Lung microvascular endothelial cell (primary cell): ENCODE measurements at regions not wholly inside any gene's neighbourhood (a gene's known extent, or its start where the extent isn't known, plus 50 kb on each side); places are given as distances from the start of the nearest gene placed in this dataset.
"Not testable (repeated sequence)": the region's sequence is repeated elsewhere in the genome, so short reads cannot be mapped to it uniquely, and the experiment has no call there.

Experiments used
- DNase-seq, 2 donors: peaks; one replicate each; pipeline versions ENCODE4 v3.0.0 to v3.0.0-alpha.2; 2010; ENCODE audit warnings: low read depth in 2 of 2

DNA sequence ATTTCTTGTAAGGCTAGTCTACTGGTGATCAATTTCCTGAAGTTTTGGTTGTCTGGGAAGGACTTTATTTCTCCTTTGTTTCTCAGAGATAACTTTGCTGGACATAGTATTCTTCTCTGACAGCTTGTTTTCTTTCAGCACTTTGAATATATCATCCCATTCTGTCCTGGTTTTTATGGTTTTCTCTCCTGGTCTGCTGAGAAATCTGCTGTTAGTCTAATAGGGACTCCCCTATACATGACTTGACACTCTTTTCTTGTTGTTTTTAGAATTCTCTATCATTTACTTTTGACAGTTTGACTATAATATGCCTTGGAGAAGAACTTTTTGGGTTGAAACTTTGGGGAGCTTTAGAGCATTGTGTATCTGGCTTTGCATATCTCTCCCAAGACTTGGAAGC lies 112.5 kb downstream of the PRL start:
- DNase-seq = no peak

DNA sequence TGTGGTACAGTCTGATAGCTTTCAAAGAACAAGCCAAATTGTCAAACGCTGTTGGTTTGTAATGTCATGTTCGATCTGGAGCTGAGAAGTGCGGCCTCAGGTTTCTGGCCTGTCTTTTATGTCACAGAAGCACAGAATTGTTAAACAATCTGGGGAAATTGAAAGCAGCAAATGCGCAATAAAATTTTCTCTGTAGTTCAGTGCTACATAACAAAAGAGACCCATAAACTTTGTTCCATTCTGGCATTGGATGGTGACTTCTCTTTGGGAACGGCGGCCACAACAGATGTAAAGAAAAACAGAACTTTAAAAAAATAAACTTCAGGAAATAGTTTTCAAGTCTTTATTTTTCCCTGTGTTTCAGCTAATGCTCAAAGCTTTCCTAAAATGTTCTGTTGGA lies 106.9 kb downstream of the PRL start:
- DNase-seq = peak in 1 of 2 donors; percentile 76

DNA sequence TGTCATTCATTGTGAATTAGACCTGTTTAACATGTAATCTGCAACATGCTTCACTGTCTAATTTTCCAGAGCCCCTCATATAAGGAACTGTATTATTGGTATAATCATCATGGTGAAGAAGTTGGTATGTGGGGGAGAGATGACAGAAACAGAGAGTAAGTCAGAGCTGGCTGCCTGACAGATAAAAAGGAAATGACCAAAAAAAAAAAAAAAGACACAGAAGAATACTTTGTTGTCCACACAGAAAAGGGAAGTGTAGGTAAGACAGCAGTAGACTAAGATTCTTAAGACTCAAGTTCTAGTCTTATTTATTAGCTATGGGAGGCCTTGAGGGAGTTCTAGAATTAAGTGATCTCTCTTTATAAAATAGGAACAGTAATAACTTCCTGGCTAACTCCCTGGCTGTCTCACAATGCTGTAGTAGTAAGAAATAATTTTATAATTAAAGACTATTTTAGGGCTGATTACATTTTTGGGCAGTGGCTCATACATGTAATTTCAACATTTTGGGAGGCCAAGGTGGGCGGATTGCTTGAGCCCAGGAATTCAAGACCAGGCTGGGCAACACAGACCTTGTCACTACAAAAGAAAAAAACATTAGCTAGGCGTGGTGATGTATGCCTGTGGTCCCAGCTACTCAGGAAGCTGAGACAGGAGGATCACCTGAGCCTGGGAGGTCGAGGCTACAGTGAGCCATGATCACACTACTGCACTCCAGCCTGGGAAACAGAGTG lies 102.5 kb downstream of the PRL start:
- peak in 1 of 2 donors; percentile 7 for DNase-seq

- no peak for DNase-seq
Measured at GRCh38 chr6:22199771-22200170, 97.1 kb downstream of the PRL start.

DNA sequence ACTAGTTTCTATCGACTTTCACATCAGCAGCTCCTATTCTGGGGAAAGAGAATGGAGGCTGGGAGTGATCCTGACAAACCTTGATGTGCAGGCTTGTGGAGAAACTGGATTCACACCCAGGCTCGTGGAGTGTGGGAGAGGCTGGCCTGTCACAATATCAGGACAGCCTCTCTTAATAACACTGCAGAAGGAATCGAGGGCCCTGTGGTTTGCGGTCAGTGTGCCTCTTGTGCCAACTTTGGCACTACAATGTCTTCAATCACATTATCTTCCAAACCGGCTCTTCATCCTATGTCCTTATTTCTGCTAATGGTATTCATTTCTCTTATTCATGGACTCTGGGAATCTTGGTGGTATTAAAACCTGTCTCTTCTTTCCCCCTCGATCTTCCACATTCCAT lies 92.7 kb downstream of the PRL start:
- DNase-seq = no peak

- DNase-seq = peak in 1 of 2 donors; percentile 75
Measured at GRCh38 chr6:22205266-22205665, 91.6 kb downstream of the PRL start.

GRCh38 chr6:22206106-22206505 lies 90.7 kb downstream of the PRL start:
- no peak for DNase-seq

DNA sequence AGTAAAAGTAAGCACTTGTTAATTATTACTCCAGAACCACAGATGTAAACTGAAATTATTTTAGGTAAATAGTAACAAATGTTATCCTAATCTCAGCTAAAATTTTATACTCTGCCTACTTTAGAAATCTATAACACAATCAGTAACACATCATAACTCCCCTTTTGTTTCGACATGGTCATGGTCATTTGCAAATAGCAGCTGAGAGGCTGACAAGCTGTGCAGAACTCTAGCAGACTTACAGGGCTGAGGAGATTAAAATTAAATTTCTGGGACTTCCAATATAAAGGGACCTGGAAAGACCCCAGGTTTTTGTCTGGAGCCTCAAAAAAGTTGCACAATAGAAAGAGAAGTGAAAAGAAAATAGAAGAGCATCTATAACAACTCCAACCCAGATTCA lies 88.8 kb downstream of the PRL start:
- no peak for DNase-seq

DNA sequence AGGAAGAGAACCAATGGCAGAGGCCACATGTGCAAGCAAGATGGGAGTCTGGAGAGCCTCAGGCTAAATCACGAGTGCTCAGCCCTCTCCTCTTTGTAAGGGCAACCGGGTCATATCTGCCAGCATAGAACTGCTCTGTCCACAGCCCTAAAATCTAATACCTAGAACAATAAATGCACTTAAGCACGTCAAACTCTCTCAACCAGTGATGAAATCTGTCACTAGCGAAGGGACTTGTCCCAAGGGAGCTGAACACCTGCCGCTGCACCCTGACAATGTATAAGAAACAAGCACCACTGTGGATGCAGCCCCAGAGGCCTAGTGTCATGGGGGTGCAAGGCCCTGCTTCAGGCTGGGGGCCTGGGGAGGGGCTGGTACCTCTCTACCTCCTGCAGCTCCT lies 82.5 kb downstream of the PRL start:
- no peak for DNase-seq

- DNase-seq = not testable (repeated sequence)
Measured at GRCh38 chr6:22215474-22215873, 81.4 kb downstream of the PRL start.

DNA sequence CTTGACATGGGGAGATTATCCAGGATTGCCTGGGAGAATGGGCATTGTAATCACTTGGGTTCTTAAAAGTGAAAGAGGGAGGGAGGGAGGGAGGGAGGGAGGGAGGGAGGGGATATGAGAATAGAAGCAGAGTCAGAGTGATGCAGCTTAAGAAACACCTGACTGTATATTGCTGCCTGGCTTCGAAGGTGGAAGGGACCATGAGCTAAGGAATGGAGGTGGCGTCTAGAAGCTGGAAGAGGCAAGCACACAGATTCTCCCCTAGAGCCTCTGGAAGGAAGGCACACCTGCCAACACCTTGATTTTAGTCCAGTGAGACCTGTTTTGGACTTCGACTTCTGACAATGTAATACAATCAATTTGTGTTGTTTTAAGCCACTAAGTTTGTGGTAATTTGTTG lies 78.4 kb downstream of the PRL start:
- no peak for DNase-seq

GRCh38 chr6:22219925-22220324 lies 76.9 kb downstream of the PRL start:
- no peak for DNase-seq

DNA sequence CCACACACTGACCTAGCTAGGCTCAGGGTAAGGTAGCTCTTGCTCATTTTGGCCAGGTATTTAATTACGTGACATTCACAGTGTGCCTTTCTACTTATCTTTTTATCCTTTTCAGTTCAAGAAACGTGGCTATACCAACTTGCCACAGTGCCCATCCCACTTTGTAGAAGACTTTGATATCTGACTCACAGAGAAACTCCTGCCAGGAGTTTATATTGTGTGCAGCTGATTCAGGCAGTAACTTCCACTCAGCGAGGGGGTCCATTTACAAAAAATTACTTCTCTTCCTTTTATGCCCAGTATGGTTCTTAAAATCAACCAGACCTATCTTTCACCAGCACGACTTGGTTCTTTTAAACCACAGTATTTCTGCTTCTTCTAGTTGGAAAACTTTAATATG lies 75.6 kb downstream of the PRL start:
- DNase-seq = no peak

DNA sequence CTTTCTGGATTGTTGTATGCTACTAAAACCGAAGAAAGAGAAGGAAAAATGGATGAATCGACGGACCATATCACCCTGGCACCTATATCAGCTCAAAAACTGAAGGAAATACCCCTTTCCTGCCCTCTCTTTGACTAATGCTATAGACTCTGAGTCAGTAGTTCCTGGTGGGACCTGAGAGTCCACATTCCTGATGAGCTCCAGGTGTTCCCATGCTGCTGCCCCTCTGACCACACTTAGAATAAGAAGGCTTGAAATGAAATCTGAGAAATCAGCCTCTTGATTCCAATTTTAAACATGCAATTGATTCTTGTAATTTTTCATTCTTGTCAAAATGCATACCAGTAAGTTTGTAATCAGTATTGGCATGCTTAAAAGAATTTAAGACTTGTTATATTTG lies 75.2 kb downstream of the PRL start:
- no peak for DNase-seq

- DNase-seq = no peak
Measured at GRCh38 chr6:22222469-22222868, 74.4 kb downstream of the PRL start.

- peak; percentile 32 to 72 for DNase-seq
Measured at GRCh38 chr6:22227824-22228610, 68.8 kb downstream of the PRL start.

DNA sequence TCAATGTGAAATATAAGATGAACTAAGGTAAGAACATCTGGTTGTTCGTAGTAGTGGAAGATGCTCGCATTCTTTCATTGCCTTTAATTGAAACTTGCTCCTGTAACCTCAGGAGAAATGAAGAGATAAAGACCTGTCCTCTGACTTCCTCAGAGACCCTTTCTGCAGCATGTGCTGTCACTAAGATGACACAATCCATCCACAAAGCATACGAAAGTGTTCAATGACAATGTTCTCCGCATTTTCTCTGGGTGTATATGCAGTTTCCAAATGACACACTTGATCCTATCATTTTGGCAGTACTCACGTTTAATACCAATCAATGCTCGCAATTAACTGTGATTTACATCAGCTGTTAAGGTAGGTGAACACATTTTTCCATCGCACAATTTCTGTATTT lies 65.8 kb downstream of the PRL start:
- DNase-seq = no peak

DNA sequence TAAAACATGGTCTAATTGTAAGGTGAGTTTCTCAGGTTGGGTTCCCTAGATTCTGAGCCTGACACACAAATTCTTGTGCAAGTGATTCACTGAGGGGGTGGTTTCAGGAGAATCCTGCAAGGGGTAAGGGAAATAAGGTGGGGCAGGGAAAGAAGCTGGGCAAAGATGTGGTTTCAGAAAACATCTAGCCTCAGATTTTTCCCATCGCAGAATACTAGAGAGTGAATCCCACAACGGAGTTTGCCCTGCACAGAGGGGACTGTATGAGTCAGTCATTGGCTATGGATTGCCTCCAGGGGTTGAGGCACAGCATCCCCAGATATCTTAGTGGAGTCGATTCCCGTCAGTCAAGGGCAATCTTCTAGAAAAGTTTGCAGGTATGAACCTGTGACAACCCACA lies 65.2 kb downstream of the PRL start:
- no peak for DNase-seq

DNA sequence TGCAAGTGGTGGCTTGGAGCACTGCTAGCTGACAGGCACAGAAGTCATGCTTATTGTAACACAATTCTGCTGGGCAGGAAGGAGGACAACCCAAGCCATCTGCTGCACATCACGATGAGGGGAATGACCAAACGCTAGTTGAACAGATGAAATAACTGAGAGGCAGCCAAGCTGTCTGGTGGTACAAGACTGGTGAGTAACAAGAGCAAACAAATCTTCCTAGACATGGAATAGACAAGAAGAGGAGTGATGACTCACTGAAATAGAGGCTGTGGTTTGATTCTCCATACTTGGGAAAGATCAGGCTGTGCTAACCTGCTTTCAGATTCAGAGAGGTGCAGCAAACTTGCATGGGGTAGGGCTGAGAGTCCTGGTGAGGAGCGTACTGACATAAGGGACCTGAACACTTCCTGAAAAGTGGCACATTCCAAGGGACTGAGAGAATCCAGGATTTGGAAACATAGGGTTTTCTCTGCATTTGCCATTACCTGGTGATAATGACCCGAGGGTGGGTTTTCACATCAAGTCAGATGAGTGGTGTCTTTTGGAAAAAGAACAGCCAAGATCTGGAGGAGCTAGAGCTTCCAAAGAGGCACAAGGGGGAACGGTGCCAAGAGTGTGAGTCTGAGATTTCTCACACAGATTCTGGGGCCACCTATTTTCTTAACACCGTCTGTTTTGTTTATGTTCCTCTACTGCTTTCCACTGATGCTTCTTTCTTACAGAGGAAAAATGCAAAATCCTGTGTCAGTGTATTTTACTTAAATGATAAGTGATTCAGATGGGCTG lies 60.0 kb downstream of the PRL start:
- DNase-seq = peak in 1 of 2 donors; percentile 8
